Lower lobe of right lung (tissue), 2 donors: ENCODE measurements at regions not wholly inside any gene's neighbourhood (a gene's known extent, or its start where the extent isn't known, plus 50 kb on each side); places are given as distances from the start of the nearest gene placed in this dataset.

ENCODE experiments used
- ATAC-seq, 2 donors: fragments of 200-7000 bp; cut with Tn5 transposase; one replicate each; pipeline ENCODE4 v1.9.1; 2020 to 2022; ENCODE audit warnings: mild to moderate bottlenecking in 2 of 2, moderate library complexity in 2 of 2
- DNase-seq: peaks from one replicate; pipeline ENCODE4 v3.0.0-alpha.2; 2020
- H3K27ac ChIP-seq: fragments of 200-600 bp; one replicate; pipeline ENCODE4 v1.8.0; 2022
- H3K27me3 ChIP-seq: fragments of 200-600 bp; one replicate; pipeline ENCODE4 v1.8.0; 2022; ENCODE audit warnings: low read depth
- H3K36me3 ChIP-seq: fragments of 200-600 bp; one replicate; pipeline ENCODE4 v1.8.0; 2022; ENCODE audit warnings: mild to moderate bottlenecking
- H3K4me1 ChIP-seq: fragments of 200-600 bp; one replicate; pipeline ENCODE4 v1.8.0; 2022
- H3K4me3 ChIP-seq: fragments of 200-600 bp; one replicate; pipeline ENCODE4 v1.8.0; 2022; ENCODE audit warnings: mild to moderate bottlenecking
- H3K9me3 ChIP-seq: fragments of 200-600 bp; one replicate; pipeline ENCODE4 v1.8.0; 2022
- intact Hi-C: fragments of 100-400 bp; cut with DNase I; formaldehyde crosslinking; loops from one replicate; pipeline ENCODE4 v1.11.0; 2022
- TF ChIP-seq, protein P1 (sequence below): fragments of 200-600 bp; IDR thresholded peaks from one replicate; pipeline ENCODE4 v1.8.0; 2022; ENCODE audit warnings: antibody characterized with exemption, mild to moderate bottlenecking
- donor health status: DM: no; HTN: yes; CAD: no; lungs with severe emphysema.

DNA sequence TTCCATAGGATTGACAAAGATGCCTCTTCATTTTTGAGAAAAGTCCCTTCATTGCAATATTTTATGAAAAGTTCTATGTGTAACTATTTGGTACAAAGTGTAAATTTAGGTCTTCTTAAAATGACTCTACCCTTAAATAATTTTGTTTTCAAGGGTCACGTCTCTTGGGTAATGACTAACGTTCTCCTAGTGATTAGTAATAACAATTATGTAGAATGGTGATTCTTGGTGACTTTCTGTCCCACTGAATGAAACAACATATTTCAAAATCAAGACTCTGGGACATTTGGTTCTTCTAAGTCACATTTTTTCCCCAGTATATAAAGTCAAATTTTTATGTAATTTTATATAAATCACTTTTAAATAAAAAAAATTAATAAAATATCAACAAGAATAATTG lies 277.5 kb upstream of the ADAMTS5 start:
- intact Hi-C loops: no loop called here
- no peaks in the 10 kb centered on the region for H3K27me3 ChIP-seq
- no peak overlapping the region for H3K27ac ChIP-seq
- H3K36me3 ChIP-seq: no peaks in the 10 kb centered on the region
- ATAC-seq (no peak), DNase-seq (no peak)
- no peaks in the 10 kb centered on the region for H3K9me3 ChIP-seq
- TF ChIP-seq, protein P1, sequence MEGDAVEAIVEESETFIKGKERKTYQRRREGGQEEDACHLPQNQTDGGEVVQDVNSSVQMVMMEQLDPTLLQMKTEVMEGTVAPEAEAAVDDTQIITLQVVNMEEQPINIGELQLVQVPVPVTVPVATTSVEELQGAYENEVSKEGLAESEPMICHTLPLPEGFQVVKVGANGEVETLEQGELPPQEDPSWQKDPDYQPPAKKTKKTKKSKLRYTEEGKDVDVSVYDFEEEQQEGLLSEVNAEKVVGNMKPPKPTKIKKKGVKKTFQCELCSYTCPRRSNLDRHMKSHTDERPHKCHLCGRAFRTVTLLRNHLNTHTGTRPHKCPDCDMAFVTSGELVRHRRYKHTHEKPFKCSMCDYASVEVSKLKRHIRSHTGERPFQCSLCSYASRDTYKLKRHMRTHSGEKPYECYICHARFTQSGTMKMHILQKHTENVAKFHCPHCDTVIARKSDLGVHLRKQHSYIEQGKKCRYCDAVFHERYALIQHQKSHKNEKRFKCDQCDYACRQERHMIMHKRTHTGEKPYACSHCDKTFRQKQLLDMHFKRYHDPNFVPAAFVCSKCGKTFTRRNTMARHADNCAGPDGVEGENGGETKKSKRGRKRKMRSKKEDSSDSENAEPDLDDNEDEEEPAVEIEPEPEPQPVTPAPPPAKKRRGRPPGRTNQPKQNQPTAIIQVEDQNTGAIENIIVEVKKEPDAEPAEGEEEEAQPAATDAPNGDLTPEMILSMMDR: no peak
- no peaks in the 10 kb centered on the region for H3K4me1 ChIP-seq
- no peak overlapping the region for H3K4me3 ChIP-seq

DNA sequence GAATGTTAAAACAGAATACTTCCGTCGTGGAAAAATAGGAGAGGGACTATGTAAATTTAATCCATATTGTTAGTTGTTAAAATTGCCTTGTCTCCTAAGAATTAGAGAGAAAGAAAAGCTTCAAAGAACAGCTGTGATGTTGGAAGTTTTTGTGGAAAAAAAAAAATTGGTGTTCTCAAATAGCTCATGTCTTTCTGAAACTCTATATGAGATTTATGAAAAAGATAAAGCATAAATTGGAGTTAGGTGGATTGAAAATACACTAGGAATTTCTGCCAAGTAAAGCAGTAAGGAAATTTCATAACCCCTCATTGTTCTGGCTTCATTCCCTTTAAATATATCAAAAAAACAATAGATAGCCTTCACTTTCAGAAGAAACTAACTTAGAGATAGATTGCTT lies 274.0 kb upstream of the ADAMTS5 start:
- no peak for DNase-seq

DNA sequence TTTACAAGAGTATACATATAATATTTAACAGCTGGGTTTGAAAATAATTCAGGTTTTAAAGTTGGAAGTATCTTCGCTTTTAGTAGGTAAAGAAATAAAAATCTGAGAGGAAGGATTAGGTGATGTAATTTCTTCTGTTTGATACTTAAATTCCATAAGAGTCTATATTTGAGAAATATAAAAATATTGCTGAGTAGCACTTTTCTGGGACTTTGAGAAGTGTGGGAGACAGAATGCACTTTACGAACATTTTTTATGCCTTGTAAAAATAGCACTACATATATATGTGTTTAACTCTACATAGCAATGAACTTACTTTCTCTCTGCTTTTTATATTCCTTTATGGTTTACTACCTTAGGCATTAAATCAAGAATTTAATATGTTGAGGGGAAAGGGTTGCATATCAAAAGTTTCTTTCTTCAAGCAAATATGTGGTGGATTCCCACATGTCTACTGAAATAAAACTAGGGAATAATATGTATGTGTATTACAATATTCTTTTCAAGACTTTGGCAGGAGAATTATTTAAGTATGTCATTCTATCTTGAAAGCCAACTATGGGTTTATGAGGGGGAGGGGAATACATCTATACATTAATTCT lies 266.7 kb upstream of the ADAMTS5 start:
- ATAC-seq: no peak
- TF ChIP-seq, protein P1: no peak

More for the DNA sequence above, 274.0 kb upstream of the ADAMTS5 start:
- H3K36me3 ChIP-seq: no peaks in the 10 kb centered on the region
- no peak overlapping the region for H3K27ac ChIP-seq
- no peak for ATAC-seq
- no peaks in the 10 kb centered on the region for H3K27me3 ChIP-seq
- intact Hi-C loops: no loop called here
- no peaks in the 10 kb centered on the region for H3K9me3 ChIP-seq
- H3K4me1 ChIP-seq: no peaks in the 10 kb centered on the region
- H3K4me3 ChIP-seq: no peak overlapping the region
- TF ChIP-seq, protein P1: no peak

DNA sequence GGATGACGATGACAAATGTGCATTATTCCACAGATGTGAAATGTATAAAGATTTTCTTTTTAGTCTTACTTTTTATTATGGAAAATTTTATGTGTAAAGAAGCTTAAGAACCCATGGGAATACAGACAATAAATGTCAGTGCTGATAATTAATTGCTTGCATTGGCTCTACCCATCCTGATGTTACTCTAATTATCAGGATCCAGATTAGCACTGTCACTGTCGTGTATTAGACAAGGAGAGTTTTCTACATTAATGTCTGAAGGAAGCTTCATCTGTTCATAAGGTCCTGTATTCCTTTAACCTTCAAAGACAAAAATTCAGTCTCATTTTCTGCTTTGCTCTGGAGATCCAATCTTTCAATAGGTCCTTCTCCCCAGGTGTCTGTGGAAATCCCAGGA lies 259.1 kb upstream of the ADAMTS5 start:
- no peak overlapping the region for H3K27ac ChIP-seq
- ATAC-seq (no peak), DNase-seq (no peak)
- no peaks in the 10 kb centered on the region for H3K36me3 ChIP-seq
- H3K27me3 ChIP-seq: no peaks in the 10 kb centered on the region
- TF ChIP-seq, protein P1: no peak
- no peaks in the 10 kb centered on the region for H3K9me3 ChIP-seq
- intact Hi-C loops: no loop called here
- H3K4me3 ChIP-seq: no peak overlapping the region
- no peaks in the 10 kb centered on the region for H3K4me1 ChIP-seq

More for the DNA sequence above, 266.7 kb upstream of the ADAMTS5 start:
- Histone ChIP-seq H3K27ac (no peak overlapping the region), H3K4me3 (no peak overlapping the region), H3K27me3 (no peaks in the 10 kb centered on the region), H3K36me3 (no peaks in the 10 kb centered on the region), H3K4me1 (no peaks in the 10 kb centered on the region), H3K9me3 (no peaks in the 10 kb centered on the region)
- intact Hi-C loops: no loop called here
- DNase-seq: no peak

DNA sequence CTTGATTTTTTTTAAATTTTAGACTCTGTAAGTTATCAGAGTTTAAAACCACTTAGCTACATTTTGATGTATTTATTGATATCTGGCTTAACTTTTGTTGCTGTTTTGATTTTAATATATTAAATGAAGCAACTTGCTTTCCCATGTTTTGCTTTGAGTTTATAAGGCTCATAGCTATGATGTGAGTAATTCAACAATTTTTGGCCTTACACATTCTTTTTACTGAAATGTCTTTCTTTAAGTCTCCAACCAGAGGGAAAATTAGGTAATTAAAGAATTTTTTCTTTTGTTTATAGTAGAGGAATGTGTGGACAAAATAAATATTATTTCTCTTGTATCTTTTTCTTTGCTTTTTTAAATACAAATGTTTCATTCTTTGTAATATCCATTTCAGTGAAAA lies 258.3 kb upstream of the ADAMTS5 start:
- intact Hi-C loops: no loop called here
- Histone ChIP-seq H3K4me3 (no peak overlapping the region), H3K27ac (no peak overlapping the region), H3K27me3 (no peaks in the 10 kb centered on the region), H3K9me3 (no peaks in the 10 kb centered on the region), H3K36me3 (no peaks in the 10 kb centered on the region), H3K4me1 (no peaks in the 10 kb centered on the region)
- ATAC-seq (no peak), DNase-seq (no peak)
- TF ChIP-seq, protein P1: no peak

GRCh38 chr21:27224169-27224568 lies 257.3 kb upstream of the ADAMTS5 start:
- intact Hi-C loops: no loop called here

More at GRCh38 chr21:27224169-27224568, 257.3 kb upstream of the ADAMTS5 start:
- no peaks in the 10 kb centered on the region for H3K4me1 ChIP-seq
- H3K27me3 ChIP-seq: no peaks in the 10 kb centered on the region
- H3K4me3 ChIP-seq: no peak overlapping the region
- no peaks in the 10 kb centered on the region for H3K36me3 ChIP-seq
- ATAC-seq (no peak), DNase-seq (no peak)
- no peak overlapping the region for H3K27ac ChIP-seq
- no peaks in the 10 kb centered on the region for H3K9me3 ChIP-seq
- TF ChIP-seq, protein P1: no peak
